ENCODE measurements at regions not wholly inside any gene's neighbourhood (a gene's known extent, or its start where the extent isn't known, plus 50 kb on each side); places are given as distances from the start of the nearest gene placed in this dataset.

DNA sequence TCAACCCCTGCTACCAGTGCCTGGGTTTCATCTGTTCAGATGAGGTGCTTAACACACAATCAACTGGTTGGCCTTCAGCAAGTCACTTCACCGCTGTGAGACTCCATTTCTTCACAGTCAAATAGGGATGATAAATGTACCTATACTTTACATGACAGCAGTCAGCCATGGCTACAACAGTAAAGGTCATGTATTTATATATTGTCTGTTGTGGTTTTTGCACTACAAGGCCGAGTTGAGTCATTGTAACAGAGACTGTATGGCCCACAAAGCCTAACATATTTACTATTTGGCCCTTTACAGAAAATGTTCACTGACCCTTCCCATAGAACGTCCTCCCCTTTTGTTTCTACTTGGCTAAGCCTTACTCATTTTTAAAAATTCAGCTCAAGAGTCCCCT, 404.6 kb upstream of the F9 start:
- no peaks in the 10 kb centered on the region for H3K4me1 ChIP-seq (replicated peaks in 1 of 2; ENCODE audit: control insufficient read depth in 2 of 2, insufficient read depth in 2 of 2, low read length in 2 of 2)
- intact Hi-C loops (cut with micrococcal nuclease), result loop anchor here (1.0 to 10.0 kb wide), 5 partner anchors 76 to 433 kb away; no protein-coding TSS in a partner anchor
- 25% methylated on average over 3 of the region's 3 CpGs for WGBS (ENCODE audit: insufficient coverage, low coverage, missing lambda C conversion rate)
- H4K20me1 ChIP-seq (replicated peaks; ENCODE audit: control insufficient read depth, insufficient read depth, low read length), result no peaks in the 10 kb centered on the region
- H3K4me3 ChIP-seq, result no peak overlapping the region
- in situ Hi-C loops (cut with MboI), result no loop called here
- no peaks in the 10 kb centered on the region for H3K36me3 ChIP-seq (ENCODE audit: control insufficient read depth, insufficient read depth, low read length)
- no peaks in the 10 kb centered on the region for H3K79me2 ChIP-seq (ENCODE audit: control insufficient read depth, insufficient read depth, low read length)
- no peak overlapping the region for H2AFZ ChIP-seq (ENCODE audit: low read depth, low read length)
- no peak for DNase-seq (ENCODE audit: extremely low read depth in 1 of 4, low spot score in 3 of 4)
- FAIRE-seq, result no peak
- TF ChIP-seq HSF4 (CRISPR knock-in tag; IDR thresholded peaks at IDR 0.05; ENCODE audit: borderline replicate concordance) (no peak), ZNF507 (tag; conservative IDR thresholded peaks at IDR 0.05) (no peak), ZNF589 (CRISPR knock-in tag; IDR thresholded peaks at IDR 0.05; ENCODE audit: low read depth) (no peak), SOX6 (IDR thresholded peaks at IDR 0.05) (no peak), ZNF384 (IDR thresholded peaks at IDR 0.05; ENCODE audit: low read depth, low read length) (no peak), ZNF445 (CRISPR knock-in tag; IDR thresholded peaks at IDR 0.05; ENCODE audit: low read depth) (no peak), TGIF2 (CRISPR knock-in tag; IDR thresholded peaks at IDR 0.05) (no peak), SNRNP70 (optimal IDR thresholded peaks at IDR 0.05; ENCODE audit: low read depth, low read length) (no peak), MAFG (tag; conservative IDR thresholded peaks at IDR 0.05) (no peak), TAF1 (IDR thresholded peaks at IDR 0.05; ENCODE audit: control insufficient read depth, extremely low read depth, insufficient read depth, low read length, severe bottlenecking) (no peak)
- TF ChIP-seq, protein P1, sequence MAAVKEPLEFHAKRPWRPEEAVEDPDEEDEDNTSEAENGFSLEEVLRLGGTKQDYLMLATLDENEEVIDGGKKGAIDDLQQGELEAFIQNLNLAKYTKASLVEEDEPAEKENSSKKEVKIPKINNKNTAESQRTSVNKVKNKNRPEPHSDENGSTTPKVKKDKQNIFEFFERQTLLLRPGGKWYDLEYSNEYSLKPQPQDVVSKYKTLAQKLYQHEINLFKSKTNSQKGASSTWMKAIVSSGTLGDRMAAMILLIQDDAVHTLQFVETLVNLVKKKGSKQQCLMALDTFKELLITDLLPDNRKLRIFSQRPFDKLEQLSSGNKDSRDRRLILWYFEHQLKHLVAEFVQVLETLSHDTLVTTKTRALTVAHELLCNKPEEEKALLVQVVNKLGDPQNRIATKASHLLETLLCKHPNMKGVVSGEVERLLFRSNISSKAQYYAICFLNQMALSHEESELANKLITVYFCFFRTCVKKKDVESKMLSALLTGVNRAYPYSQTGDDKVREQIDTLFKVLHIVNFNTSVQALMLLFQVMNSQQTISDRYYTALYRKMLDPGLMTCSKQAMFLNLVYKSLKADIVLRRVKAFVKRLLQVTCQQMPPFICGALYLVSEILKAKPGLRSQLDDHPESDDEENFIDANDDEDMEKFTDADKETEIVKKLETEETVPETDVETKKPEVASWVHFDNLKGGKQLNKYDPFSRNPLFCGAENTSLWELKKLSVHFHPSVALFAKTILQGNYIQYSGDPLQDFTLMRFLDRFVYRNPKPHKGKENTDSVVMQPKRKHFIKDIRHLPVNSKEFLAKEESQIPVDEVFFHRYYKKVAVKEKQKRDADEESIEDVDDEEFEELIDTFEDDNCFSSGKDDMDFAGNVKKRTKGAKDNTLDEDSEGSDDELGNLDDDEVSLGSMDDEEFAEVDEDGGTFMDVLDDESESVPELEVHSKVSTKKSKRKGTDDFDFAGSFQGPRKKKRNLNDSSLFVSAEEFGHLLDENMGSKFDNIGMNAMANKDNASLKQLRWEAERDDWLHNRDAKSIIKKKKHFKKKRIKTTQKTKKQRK (IDR thresholded peaks at IDR 0.05; ENCODE audit: borderline replicate concordance, low read depth, low read length), result no peak
- H3K27ac ChIP-seq (ENCODE audit: extremely low read depth, low read depth, low read length), result no peak overlapping the region
- H3K9me1 ChIP-seq (ENCODE audit: control insufficient read depth, insufficient read depth, low read length), result no peaks in the 10 kb centered on the region
- no peak overlapping the region for H3K4me2 ChIP-seq (ENCODE audit: insufficient read depth, low read length)
- H3K27me3 ChIP-seq (ENCODE audit: control insufficient read depth in 2 of 2, insufficient read depth in 2 of 2, low read length in 2 of 2), result no peaks in the 10 kb centered on the region
- H3K9ac ChIP-seq (ENCODE audit: insufficient read depth in 1 of 2, low read depth in 2 of 2, low read length in 2 of 2), result no peak overlapping the region
- no peak for ATAC-seq
- BruUV-seq (replicated peaks), result no TSS peak
- H3K9me3 ChIP-seq (replicated peaks; ENCODE audit: control insufficient read depth, insufficient read depth, low read depth, low read length), result no peaks in the 10 kb centered on the region
- ChIA-PET CTCF (ENCODE audit: low intra/inter-chr PET ratio) (no interaction called here), POLR2A (no interaction called here)
